HEK293 (cell line): ENCODE measurements at regions not wholly inside any gene's neighbourhood (a gene's known extent, or its start where the extent isn't known, plus 50 kb on each side); places are given as distances from the start of the nearest gene placed in this dataset.

Source experiments
- CTCF ChIA-PET: fragments of 350-600 bp; formaldehyde crosslinking; extraction: SDS; loops from one replicate; lab custom pipeline; 2021; ENCODE audit warnings: antibody characterized with exemption; lab: Yijun Ruan, JAX
- POLR2A ChIA-PET: fragments of 300-600 bp; formaldehyde crosslinking; extraction: SDS; loops from one replicate; lab custom pipeline; 2020; ENCODE audit warnings: antibody characterized with exemption, inconsistent platforms; lab: Yijun Ruan, JAX
- H3K27ac ChIP-seq: fragments of 200-500 bp; sonication (Bioruptor generic); 2 replicates; pipeline ENCODE4 v1.5.1; 2014; ENCODE audit warnings: low read depth, low read length, control low read depth, inconsistent platforms; ENCODE audit errors: extremely low read depth
- H3K36me3 ChIP-seq, 2 experiments: fragments of 200-500 bp in 1 of 2; sonication (Bioruptor generic) in 1 of 2; 1 replicate in 1 of 2; 2 replicates in 1 of 2; pipeline ENCODE4 v1.5.1; 2014 to 2017; ENCODE audit warnings: inconsistent platforms in 2 of 2, low read length in 2 of 2; ENCODE audit not compliant: control insufficient read depth in 2 of 2, insufficient read depth in 1 of 2
- H3K4me1 ChIP-seq: fragments of 200-500 bp; sonication (Bioruptor generic); 2 replicates; pipeline ENCODE4 v1.5.1; 2014; ENCODE audit warnings: mild to moderate bottlenecking, low read length, inconsistent platforms; ENCODE audit not compliant: control insufficient read depth, insufficient read depth
- H3K4me3 ChIP-seq: 2 replicates; pipeline ENCODE4 v1.5.1; 2011; ENCODE audit warnings: low read depth, mild to moderate bottlenecking, control low read depth, low read length, moderate library complexity
- H3K9me3 ChIP-seq: fragments of 200-500 bp; sonication (Bioruptor generic); 2 replicates; pipeline ENCODE4 v1.5.1; 2014; ENCODE audit warnings: low read depth, low read length, inconsistent platforms; ENCODE audit not compliant: control insufficient read depth, insufficient read depth
- BCL11B ChIP-seq: fragments of 450-650 bp; formaldehyde crosslinking; IDR thresholded peaks from 2 replicates; pipeline ENCODE4 v1.5.1; 2016; ENCODE audit warnings: low read depth, missing biosample characterization, missing genetic modification characterization
- HOXC10 ChIP-seq: sonication (generic); formaldehyde crosslinking; IDR thresholded peaks from 2 replicates; pipeline ENCODE4 v1.8.1; 2023; ENCODE audit warnings: mild to moderate bottlenecking, missing genetic modification reagents
- SALL2 ChIP-seq: fragments of 450-650 bp; formaldehyde crosslinking; IDR thresholded peaks from 2 replicates; pipeline ENCODE4 v1.5.0; 2017; ENCODE audit warnings: missing biosample characterization, mild to moderate bottlenecking, missing genetic modification characterization, borderline replicate concordance
- SP3 ChIP-seq: fragments of 450-650 bp; formaldehyde crosslinking; IDR thresholded peaks from 2 replicates; pipeline ENCODE4 v1.5.1; 2016; ENCODE audit warnings: missing biosample characterization, missing genetic modification characterization
- ZFHX2 ChIP-seq: fragments of 450-650 bp; formaldehyde crosslinking; conservative IDR thresholded peaks from 2 replicates; pipeline ENCODE4 v1.5.1; 2016; ENCODE audit warnings: missing biosample characterization, missing genetic modification characterization
- ZFP69B ChIP-seq: fragments of 450-650 bp; formaldehyde crosslinking; IDR thresholded peaks from 2 replicates; pipeline ENCODE4 v1.5.1; 2016; ENCODE audit warnings: missing biosample characterization, missing genetic modification characterization
- ZIC2 ChIP-seq: fragments of 450-650 bp; formaldehyde crosslinking; IDR thresholded peaks from 2 replicates; pipeline ENCODE4 v1.5.1; 2016; ENCODE audit warnings: missing biosample characterization, missing genetic modification characterization
- ZNF214 ChIP-seq: fragments of 450-650 bp; formaldehyde crosslinking; IDR thresholded peaks from 2 replicates; pipeline ENCODE4 v1.5.1; 2017; ENCODE audit warnings: missing biosample characterization, mild to moderate bottlenecking, missing genetic modification characterization, borderline replicate concordance
- ZNF404 ChIP-seq: fragments of 450-650 bp; formaldehyde crosslinking; IDR thresholded peaks from 2 replicates; pipeline ENCODE4 v1.5.1; 2017; ENCODE audit warnings: missing biosample characterization, missing genetic modification characterization
- ZNF560 ChIP-seq: fragments of 450-650 bp; formaldehyde crosslinking; IDR thresholded peaks from 2 replicates; pipeline ENCODE4 v1.5.1; 2017; ENCODE audit warnings: missing biosample characterization, missing genetic modification characterization, borderline replicate concordance
- ZNF600 ChIP-seq: fragments of 450-650 bp; formaldehyde crosslinking; IDR thresholded peaks from 2 replicates; pipeline ENCODE4 v1.5.1; 2016; ENCODE audit warnings: missing biosample characterization, missing genetic modification characterization
- ZNF629 ChIP-seq: fragments of 450-650 bp; formaldehyde crosslinking; IDR thresholded peaks from 2 replicates; pipeline ENCODE4 v1.5.1; 2017; ENCODE audit warnings: missing biosample characterization, missing genetic modification characterization
- ZNF660 ChIP-seq: fragments of 450-650 bp; IDR thresholded peaks from 2 replicates; pipeline ENCODE4 v1.5.1; 2018; ENCODE audit warnings: missing biosample characterization, mild to moderate bottlenecking, missing genetic modification characterization
- ZNF707 ChIP-seq: fragments of 450-650 bp; formaldehyde crosslinking; IDR thresholded peaks from 2 replicates; pipeline ENCODE4 v1.5.1; 2016; ENCODE audit warnings: missing biosample characterization, missing genetic modification characterization
- ZNF76 ChIP-seq: fragments of 450-650 bp; formaldehyde crosslinking; IDR thresholded peaks from 2 replicates; pipeline ENCODE4; 2016; ENCODE audit warnings: low read depth, missing biosample characterization, missing genetic modification characterization, borderline replicate concordance
- TF ChIP-seq, protein P1 (sequence below): fragments of 450-650 bp; formaldehyde crosslinking; IDR thresholded peaks from 2 replicates; pipeline ENCODE4 v1.5.1; 2016; ENCODE audit warnings: missing biosample characterization, missing genetic modification characterization
- TF ChIP-seq, protein P2 (sequence below): fragments of 450-650 bp; formaldehyde crosslinking; IDR thresholded peaks from 2 replicates; pipeline ENCODE4 v1.5.1; 2016; ENCODE audit warnings: missing biosample characterization, missing genetic modification characterization
- TF ChIP-seq, protein P3 (sequence below): fragments of 450-650 bp; formaldehyde crosslinking; IDR thresholded peaks from 2 replicates; pipeline ENCODE4 v1.5.1; 2016; ENCODE audit warnings: missing biosample characterization, missing genetic modification characterization
- TF ChIP-seq, protein P4 (sequence below): fragments of 450-650 bp; formaldehyde crosslinking; IDR thresholded peaks from 2 replicates; pipeline ENCODE4 v1.5.1; 2017; ENCODE audit warnings: missing biosample characterization, missing genetic modification characterization

DNA sequence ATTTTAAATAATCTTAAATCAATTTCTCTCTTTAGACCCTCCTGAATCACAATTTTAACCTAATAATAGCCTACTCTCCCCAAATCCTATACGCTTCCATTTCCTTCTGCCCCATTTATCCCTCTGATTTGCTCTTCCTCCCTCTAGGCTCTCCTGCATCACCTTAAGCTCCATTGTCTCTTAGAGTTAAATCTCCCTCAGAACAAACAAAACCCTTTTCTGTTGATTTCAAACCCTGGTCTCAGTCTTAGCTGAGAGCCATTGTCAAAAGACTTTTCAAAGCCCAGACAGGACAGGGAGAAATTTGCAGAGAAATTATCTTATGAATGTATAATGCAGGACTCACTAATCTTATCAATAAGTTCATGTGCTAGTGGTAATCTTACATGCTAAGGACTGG lies 106.1 kb downstream of the C12orf75 start:
- Histone ChIP-seq H3K36me3 (no peaks in the 10 kb centered on the region), H3K9me3 (no peaks in the 10 kb centered on the region), H3K27ac (no peak overlapping the region), H3K4me1 (no peaks in the 10 kb centered on the region; the same call in 1 of the 2 replicates), H3K4me3 (no peak overlapping the region)
- CTCF ChIA-PET: interaction anchor here (0.6 kb wide), 1 partner anchor 698 kb away, joined by 3 read pairs; no protein-coding TSS in a partner anchor
- POLR2A ChIA-PET: no interaction called here
- TF ChIP-seq, protein P1, sequence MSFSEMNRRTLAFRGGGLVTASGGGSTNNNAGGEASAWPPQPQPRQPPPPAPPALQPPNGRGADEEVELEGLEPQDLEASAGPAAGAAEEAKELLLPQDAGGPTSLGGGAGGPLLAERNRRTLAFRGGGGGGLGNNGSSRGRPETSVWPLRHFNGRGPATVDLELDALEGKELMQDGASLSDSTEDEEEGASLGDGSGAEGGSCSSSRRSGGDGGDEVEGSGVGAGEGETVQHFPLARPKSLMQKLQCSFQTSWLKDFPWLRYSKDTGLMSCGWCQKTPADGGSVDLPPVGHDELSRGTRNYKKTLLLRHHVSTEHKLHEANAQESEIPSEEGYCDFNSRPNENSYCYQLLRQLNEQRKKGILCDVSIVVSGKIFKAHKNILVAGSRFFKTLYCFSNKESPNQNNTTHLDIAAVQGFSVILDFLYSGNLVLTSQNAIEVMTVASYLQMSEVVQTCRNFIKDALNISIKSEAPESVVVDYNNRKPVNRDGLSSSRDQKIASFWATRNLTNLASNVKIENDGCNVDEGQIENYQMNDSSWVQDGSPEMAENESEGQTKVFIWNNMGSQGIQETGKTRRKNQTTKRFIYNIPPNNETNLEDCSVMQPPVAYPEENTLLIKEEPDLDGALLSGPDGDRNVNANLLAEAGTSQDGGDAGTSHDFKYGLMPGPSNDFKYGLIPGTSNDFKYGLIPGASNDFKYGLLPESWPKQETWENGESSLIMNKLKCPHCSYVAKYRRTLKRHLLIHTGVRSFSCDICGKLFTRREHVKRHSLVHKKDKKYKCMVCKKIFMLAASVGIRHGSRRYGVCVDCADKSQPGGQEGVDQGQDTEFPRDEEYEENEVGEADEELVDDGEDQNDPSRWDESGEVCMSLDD: no peak
- TF ChIP-seq SP3 (no peak), ZNF214 (tag by site-specific recombination) (no peak), SALL2 (tag by site-specific recombination) (no peak), ZFP69B (tag by site-specific recombination) (no peak), ZNF660 (tag by site-specific recombination) (no peak), HOXC10 (CRISPR knock-in tag) (no peak), ZNF600 (tag by site-specific recombination) (no peak), ZNF404 (tag by site-specific recombination) (no peak), BCL11B (tag by site-specific recombination) (no peak), ZNF76 (tag by site-specific recombination) (no peak), ZNF629 (tag by site-specific recombination) (no peak), ZIC2 (tag by site-specific recombination) (no peak), ZNF560 (tag by site-specific recombination) (no peak)
- TF ChIP-seq, protein P2, sequence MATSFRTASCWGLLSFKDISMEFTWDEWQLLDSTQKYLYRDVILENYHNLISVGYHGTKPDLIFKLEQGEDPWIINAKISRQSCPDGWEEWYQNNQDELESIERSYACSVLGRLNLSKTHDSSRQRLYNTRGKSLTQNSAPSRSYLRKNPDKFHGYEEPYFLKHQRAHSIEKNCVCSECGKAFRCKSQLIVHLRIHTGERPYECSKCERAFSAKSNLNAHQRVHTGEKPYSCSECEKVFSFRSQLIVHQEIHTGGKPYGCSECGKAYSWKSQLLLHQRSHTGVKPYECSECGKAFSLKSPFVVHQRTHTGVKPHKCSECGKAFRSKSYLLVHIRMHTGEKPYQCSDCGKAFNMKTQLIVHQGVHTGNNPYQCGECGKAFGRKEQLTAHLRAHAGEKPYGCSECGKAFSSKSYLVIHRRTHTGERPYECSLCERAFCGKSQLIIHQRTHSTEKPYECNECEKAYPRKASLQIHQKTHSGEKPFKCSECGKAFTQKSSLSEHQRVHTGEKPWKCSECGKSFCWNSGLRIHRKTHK (tag by site-specific recombination): no peak
- TF ChIP-seq, protein P3, sequence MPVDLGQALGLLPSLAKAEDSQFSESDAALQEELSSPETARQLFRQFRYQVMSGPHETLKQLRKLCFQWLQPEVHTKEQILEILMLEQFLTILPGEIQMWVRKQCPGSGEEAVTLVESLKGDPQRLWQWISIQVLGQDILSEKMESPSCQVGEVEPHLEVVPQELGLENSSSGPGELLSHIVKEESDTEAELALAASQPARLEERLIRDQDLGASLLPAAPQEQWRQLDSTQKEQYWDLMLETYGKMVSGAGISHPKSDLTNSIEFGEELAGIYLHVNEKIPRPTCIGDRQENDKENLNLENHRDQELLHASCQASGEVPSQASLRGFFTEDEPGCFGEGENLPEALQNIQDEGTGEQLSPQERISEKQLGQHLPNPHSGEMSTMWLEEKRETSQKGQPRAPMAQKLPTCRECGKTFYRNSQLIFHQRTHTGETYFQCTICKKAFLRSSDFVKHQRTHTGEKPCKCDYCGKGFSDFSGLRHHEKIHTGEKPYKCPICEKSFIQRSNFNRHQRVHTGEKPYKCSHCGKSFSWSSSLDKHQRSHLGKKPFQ (tag by site-specific recombination): no peak
- TF ChIP-seq, protein P4, sequence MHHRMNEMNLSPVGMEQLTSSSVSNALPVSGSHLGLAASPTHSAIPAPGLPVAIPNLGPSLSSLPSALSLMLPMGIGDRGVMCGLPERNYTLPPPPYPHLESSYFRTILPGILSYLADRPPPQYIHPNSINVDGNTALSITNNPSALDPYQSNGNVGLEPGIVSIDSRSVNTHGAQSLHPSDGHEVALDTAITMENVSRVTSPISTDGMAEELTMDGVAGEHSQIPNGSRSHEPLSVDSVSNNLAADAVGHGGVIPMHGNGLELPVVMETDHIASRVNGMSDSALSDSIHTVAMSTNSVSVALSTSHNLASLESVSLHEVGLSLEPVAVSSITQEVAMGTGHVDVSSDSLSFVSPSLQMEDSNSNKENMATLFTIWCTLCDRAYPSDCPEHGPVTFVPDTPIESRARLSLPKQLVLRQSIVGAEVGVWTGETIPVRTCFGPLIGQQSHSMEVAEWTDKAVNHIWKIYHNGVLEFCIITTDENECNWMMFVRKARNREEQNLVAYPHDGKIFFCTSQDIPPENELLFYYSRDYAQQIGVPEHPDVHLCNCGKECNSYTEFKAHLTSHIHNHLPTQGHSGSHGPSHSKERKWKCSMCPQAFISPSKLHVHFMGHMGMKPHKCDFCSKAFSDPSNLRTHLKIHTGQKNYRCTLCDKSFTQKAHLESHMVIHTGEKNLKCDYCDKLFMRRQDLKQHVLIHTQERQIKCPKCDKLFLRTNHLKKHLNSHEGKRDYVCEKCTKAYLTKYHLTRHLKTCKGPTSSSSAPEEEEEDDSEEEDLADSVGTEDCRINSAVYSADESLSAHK: no peak

DNA sequence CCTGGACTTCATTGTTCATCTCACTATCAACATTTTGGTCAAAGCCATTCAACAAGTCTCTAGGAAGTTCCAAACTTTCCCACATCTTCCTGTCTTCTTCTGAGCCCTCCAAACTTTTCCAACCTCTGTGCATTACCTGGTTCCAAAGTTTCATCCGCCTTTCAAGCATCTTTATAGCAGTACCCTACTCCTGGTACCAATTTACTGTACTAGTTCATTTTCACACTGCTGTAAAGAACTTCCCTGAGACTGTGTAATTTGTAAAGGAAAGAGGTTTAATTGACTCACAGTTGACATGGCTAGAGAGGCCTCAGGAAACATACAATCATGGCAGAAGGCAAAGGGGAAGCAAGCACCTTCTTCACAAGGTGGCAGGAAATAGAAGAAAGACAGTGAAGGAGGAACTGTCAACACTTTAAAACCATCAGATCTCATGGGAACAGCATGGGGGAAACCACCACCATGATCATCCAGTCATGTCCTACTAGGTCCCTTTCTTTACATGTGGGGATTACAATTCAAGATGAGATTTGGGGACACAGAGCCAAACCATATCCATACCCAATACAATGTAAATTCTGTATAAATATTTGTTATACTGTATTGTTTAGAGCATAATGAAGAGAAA lies 109.7 kb downstream of the C12orf75 start:
- H3K36me3 ChIP-seq: no peaks in the 10 kb centered on the region
- no peak overlapping the region for H3K27ac ChIP-seq
- ChIA-PET CTCF (no interaction called here), POLR2A (no interaction called here)
- H3K4me3 ChIP-seq: no peak overlapping the region
- peak; percentile 87 for TF ChIP-seq ZNF707 (tag by site-specific recombination)
- TF ChIP-seq ZFHX2 (tag by site-specific recombination): no peak
- 0 out of 2 replicates have a peak, but pooled peaks cover 2% of the 10 kb centered on the region for H3K4me1 ChIP-seq
- H3K9me3 ChIP-seq: no peaks in the 10 kb centered on the region
